Colonic mucosa (tissue), 4 donors: ENCODE measurements at regions not wholly inside any gene's neighbourhood (a gene's known extent, or its start where the extent isn't known, plus 50 kb on each side); places are given as distances from the start of the nearest gene placed in this dataset.

Source experiments
- DNase-seq: peaks from one replicate; pipeline ENCODE4 v3.0.0-alpha.2; 2020
- H3K27ac ChIP-seq: fragments of 200-600 bp; one replicate; pipeline ENCODE4 v1.8.0; 2021
- H3K27me3 ChIP-seq: fragments of 200-600 bp; one replicate; pipeline ENCODE4 v1.8.0; 2021
- H3K36me3 ChIP-seq: fragments of 200-600 bp; one replicate; pipeline ENCODE4 v1.8.0; 2021
- H3K4me1 ChIP-seq: fragments of 200-600 bp; one replicate; pipeline ENCODE4 v1.8.0; 2021; ENCODE audit warnings: mild to moderate bottlenecking
- H3K4me3 ChIP-seq: fragments of 200-600 bp; one replicate; pipeline ENCODE4 v1.8.0; 2021
- H3K9ac ChIP-seq, 2 donors: one replicate each; pipeline ENCODE4 v1.7.0; 2013; ENCODE audit warnings: control low read depth in 2 of 2, low read depth in 2 of 2, low read length in 2 of 2
- H3K9me3 ChIP-seq: fragments of 200-600 bp; one replicate; pipeline ENCODE4 v1.8.0; 2021
- intact Hi-C: fragments of 100-400 bp; cut with DNase I; formaldehyde crosslinking; loops from one replicate; pipeline ENCODE4 v1.14.1; 2022
- TF ChIP-seq, protein P1 (sequence below): fragments of 200-600 bp; IDR thresholded peaks from one replicate; pipeline ENCODE4 v1.8.0; 2022; ENCODE audit warnings: antibody characterized with exemption, mild to moderate bottlenecking
- donor health status: healthy.
- donor health status: DM: no; HTN: no; CAD: no.
- donor health status: DM: no; HTN: no; CAD: no.

GRCh38 chr5:27700526-27700925 lies 662.1 kb upstream of the CDH9 start:
- no peak overlapping the region for H3K4me3 ChIP-seq
- no peaks in the 10 kb centered on the region for H3K4me1 ChIP-seq
- H3K27me3 ChIP-seq = no peaks in the 10 kb centered on the region
- TF ChIP-seq, protein P1, sequence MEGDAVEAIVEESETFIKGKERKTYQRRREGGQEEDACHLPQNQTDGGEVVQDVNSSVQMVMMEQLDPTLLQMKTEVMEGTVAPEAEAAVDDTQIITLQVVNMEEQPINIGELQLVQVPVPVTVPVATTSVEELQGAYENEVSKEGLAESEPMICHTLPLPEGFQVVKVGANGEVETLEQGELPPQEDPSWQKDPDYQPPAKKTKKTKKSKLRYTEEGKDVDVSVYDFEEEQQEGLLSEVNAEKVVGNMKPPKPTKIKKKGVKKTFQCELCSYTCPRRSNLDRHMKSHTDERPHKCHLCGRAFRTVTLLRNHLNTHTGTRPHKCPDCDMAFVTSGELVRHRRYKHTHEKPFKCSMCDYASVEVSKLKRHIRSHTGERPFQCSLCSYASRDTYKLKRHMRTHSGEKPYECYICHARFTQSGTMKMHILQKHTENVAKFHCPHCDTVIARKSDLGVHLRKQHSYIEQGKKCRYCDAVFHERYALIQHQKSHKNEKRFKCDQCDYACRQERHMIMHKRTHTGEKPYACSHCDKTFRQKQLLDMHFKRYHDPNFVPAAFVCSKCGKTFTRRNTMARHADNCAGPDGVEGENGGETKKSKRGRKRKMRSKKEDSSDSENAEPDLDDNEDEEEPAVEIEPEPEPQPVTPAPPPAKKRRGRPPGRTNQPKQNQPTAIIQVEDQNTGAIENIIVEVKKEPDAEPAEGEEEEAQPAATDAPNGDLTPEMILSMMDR = no peak
- H3K36me3 ChIP-seq = no peaks in the 10 kb centered on the region
- DNase-seq = no peak
- H3K9ac ChIP-seq = no peak overlapping the region
- H3K9me3 ChIP-seq = no peaks in the 10 kb centered on the region
- intact Hi-C loops = no loop called here
- H3K27ac ChIP-seq = no peak overlapping the region

- intact Hi-C loops = no loop called here
- DNase-seq = no peak
- H3K36me3 ChIP-seq = no peaks in the 10 kb centered on the region
- no peaks in the 10 kb centered on the region for H3K4me1 ChIP-seq
- no peak overlapping the region for H3K4me3 ChIP-seq
- no peaks in the 10 kb centered on the region for H3K27me3 ChIP-seq
- TF ChIP-seq, protein P1 = no peak
- no peak overlapping the region for H3K27ac ChIP-seq
- H3K9me3 ChIP-seq = no peaks in the 10 kb centered on the region
- no peak overlapping the region for H3K9ac ChIP-seq
Measured at GRCh38 chr5:27682600-27682999, 644.2 kb upstream of the CDH9 start.

- Histone ChIP-seq H3K4me1 (no peaks in the 10 kb centered on the region), H3K36me3 (no peaks in the 10 kb centered on the region), H3K27me3 (no peaks in the 10 kb centered on the region), H3K9me3 (no peaks in the 10 kb centered on the region), H3K4me3 (no peak overlapping the region), H3K9ac (no peak overlapping the region), H3K27ac (no peak overlapping the region)
- no peak for DNase-seq
- TF ChIP-seq, protein P1 = no peak
- intact Hi-C loops = no loop called here
Measured at GRCh38 chr5:27652505-27652904, 614.1 kb upstream of the CDH9 start.

GRCh38 chr5:27639005-27639612 lies 600.7 kb upstream of the CDH9 start:
- Histone ChIP-seq H3K27ac (no peak overlapping the region), H3K9me3 (no peaks in the 10 kb centered on the region), H3K4me1 (no peaks in the 10 kb centered on the region), H3K36me3 (no peaks in the 10 kb centered on the region), H3K4me3 (no peak overlapping the region), H3K9ac (no peak overlapping the region), H3K27me3 (no peaks in the 10 kb centered on the region)
- no peak for DNase-seq
- TF ChIP-seq, protein P1 = no peak
- intact Hi-C loops = no loop called here

GRCh38 chr5:27619982-27620381 lies 581.6 kb upstream of the CDH9 start:
- Histone ChIP-seq H3K27ac (no peak overlapping the region), H3K4me1 (no peaks in the 10 kb centered on the region), H3K9ac (no peak overlapping the region), H3K27me3 (no peaks in the 10 kb centered on the region), H3K9me3 (no peaks in the 10 kb centered on the region), H3K4me3 (no peak overlapping the region), H3K36me3 (no peaks in the 10 kb centered on the region)
- intact Hi-C loops = no loop called here
- no peak for DNase-seq
- TF ChIP-seq, protein P1 = no peak
